HG03196 (cell line): ENCODE measurements at regions not wholly inside any gene's neighbourhood (a gene's known extent, or its start where the extent isn't known, plus 50 kb on each side); places are given as distances from the start of the nearest gene placed in this dataset.
"Not testable (repeated sequence)": the region's sequence is repeated elsewhere in the genome, so short reads cannot be mapped to it uniquely, and the experiment has no call there.

Experiments used
- ATAC-seq: cut with Tn5 transposase; IDR thresholded peaks from one replicate; pipeline ENCODE4 v1.9.1; 2021; ENCODE audit not compliant: unreplicated experiment

- ATAC-seq, result no peak
Observed at GRCh38 chr4:131388277-131388676, 1760.8 kb upstream of the PCDH10 start.

GRCh38 chr4:131408102-131408501 lies 1741.0 kb upstream of the PCDH10 start:
- ATAC-seq, result no peak

- ATAC-seq, result no peak
Observed at GRCh38 chr4:131411393-131411792, 1737.7 kb upstream of the PCDH10 start.

- no peak for ATAC-seq
Observed at GRCh38 chr4:131419147-131419546, 1729.9 kb upstream of the PCDH10 start.

GRCh38 chr4:131426023-131426758 lies 1722.9 kb upstream of the PCDH10 start:
- ATAC-seq, result no peak

- no peak for ATAC-seq
Observed at GRCh38 chr4:131427000-131427399, 1722.1 kb upstream of the PCDH10 start.

- no peak for ATAC-seq
Observed at GRCh38 chr4:131430302-131430701, 1718.8 kb upstream of the PCDH10 start.

- ATAC-seq, result no peak
Observed at GRCh38 chr4:131441004-131441688, 1707.9 kb upstream of the PCDH10 start.

- no peak for ATAC-seq
Observed at GRCh38 chr4:131447883-131448282, 1701.2 kb upstream of the PCDH10 start.

GRCh38 chr4:131450572-131451209 lies 1698.4 kb upstream of the PCDH10 start:
- ATAC-seq, result no peak

- ATAC-seq, result no peak
Observed at GRCh38 chr4:131459430-131460101, 1689.5 kb upstream of the PCDH10 start.

- no peak for ATAC-seq
Observed at GRCh38 chr4:131470360-131470759, 1678.7 kb upstream of the PCDH10 start.

GRCh38 chr4:131488772-131489171 lies 1660.3 kb upstream of the PCDH10 start:
- no peak for ATAC-seq

GRCh38 chr4:131496211-131496610 lies 1652.9 kb upstream of the PCDH10 start:
- ATAC-seq, result not testable (repeated sequence)

GRCh38 chr4:131499141-131499873 lies 1649.8 kb upstream of the PCDH10 start:
- ATAC-seq, result no peak

- no peak for ATAC-seq
Observed at GRCh38 chr4:131509521-131509920, 1639.6 kb upstream of the PCDH10 start.

GRCh38 chr4:131526686-131527085 lies 1622.4 kb upstream of the PCDH10 start:
- ATAC-seq, result no peak

GRCh38 chr4:131531087-131531486 lies 1618.0 kb upstream of the PCDH10 start:
- no peak for ATAC-seq

GRCh38 chr4:131534944-131535645 lies 1614.0 kb upstream of the PCDH10 start:
- ATAC-seq, result no peak

GRCh38 chr4:131540256-131540655 lies 1608.8 kb upstream of the PCDH10 start:
- ATAC-seq, result no peak
